ENCODE measurements at regions not wholly inside any gene's neighbourhood (a gene's known extent, or its start where the extent isn't known, plus 50 kb on each side); places are given as distances from the start of the nearest gene placed in this dataset.

DNA sequence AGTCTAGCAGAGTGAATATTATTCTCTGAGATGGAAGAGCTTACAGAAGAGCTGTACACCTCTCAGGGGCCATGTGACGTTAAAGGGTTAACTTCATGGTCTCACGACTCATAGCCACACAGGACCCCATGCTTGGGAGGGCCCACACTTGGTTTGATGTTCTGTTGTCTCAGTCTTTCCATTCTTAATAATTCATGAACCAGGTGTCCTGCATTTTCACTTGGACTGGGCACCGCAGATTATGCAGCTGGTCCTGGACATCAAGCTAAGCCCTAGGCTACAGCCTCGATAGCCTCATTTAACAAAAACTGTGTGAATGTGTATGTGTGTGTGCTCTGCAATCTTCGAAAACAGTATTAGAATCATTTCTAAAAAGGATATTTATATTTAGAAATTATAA lies 323.5 kb downstream of the PLK2 start:
- H3K36me3 Mint-ChIP-seq: no peaks in the 10 kb centered on the region
- peaks cover 0 to 6% (median 0%) of the 10 kb centered on the region in 5 donors for H3K27me3 Mint-ChIP-seq
- POLR2A ChIA-PET: no interaction called here
- no peak for DNase-seq
- H3K27ac Mint-ChIP-seq: no peak overlapping the region
- no peak overlapping the region for H3K4me3 Mint-ChIP-seq
- no peaks in the 10 kb centered on the region for H3K4me1 Mint-ChIP-seq
- no peak for ATAC-seq
- no peaks in the 10 kb centered on the region for H3K9me3 Mint-ChIP-seq

DNA sequence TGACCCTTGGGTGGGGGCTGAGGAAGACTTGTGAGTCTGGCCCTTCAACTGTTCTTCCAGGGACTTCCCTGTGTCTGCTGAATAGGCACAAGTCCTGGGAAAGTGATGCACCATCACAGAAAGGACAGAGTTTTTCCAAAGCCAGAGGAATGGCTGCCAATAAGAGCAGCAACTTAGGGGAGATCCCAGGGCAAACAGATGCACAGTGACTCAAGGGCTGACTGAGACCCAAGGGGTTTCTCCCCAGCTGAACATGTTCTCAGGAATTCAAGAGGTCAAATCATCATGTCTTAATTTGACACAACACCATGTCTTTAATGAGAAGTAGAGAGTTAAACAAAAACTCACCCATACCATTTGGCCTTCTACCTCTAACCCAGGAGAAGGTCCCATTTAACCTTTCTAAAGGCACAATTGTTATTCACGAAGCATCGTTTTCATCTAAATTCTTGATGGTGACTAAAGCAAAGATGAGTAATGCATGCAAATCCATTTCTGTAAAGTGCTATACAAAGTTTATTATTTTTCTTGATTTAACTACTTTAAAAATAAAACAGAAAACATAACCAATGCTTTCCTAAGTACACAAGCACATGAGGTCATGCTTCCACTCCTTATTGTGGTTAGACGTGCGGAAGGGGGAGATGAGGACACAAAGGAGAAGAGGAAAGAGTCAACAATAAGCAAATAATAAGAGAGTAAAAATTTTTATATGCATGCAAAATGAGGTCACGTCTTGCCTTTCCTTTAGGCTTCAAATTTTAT lies 324.1 kb downstream of the PLK2 start:
- no peak overlapping the region for H3K27ac Mint-ChIP-seq
- no peak for DNase-seq
- H3K4me1 Mint-ChIP-seq: no peaks in the 10 kb centered on the region
- H3K36me3 Mint-ChIP-seq: no peaks in the 10 kb centered on the region
- H3K4me3 Mint-ChIP-seq: no peak overlapping the region
- no peak for ATAC-seq
- POLR2A ChIA-PET: no interaction called here
- H3K27me3 Mint-ChIP-seq: peaks cover 0 to 6% (median 0%) of the 10 kb centered on the region in 5 donors
- no peaks in the 10 kb centered on the region for H3K9me3 Mint-ChIP-seq

DNA sequence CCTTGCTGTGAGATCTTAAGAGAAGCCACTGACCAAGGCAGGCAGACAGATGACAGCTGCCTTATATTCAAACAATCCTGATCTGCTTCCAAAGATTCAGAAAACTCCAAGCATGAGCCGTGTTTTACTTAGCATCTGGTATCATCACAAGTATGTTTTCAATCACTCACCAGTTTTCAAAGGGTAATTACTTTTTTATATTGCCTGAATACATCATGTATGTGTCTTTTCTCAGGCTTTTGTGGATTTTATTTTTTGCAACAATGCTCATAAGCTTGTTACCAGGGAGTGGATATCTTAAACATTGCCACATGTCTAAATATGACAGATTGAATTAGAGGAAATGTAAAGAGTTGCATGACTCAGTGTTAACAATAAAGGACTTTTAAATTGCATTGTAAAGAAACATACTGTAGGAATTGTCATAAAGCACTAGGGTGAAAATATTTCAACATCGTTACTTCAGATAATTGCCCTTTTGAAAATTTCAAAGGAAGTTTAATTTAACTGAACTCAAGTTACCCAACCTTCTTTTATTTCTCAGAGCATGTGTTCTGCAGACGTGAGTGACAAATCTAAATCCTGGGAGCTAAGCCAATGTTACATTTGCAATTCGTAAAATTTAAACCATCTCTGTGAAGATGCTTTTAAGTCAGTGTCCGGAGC lies 326.1 kb downstream of the PLK2 start:
- no peak for ATAC-seq
- Mint-ChIP-seq H3K4me1 (no peaks in the 10 kb centered on the region), H3K36me3 (no peaks in the 10 kb centered on the region), H3K27ac (no peak overlapping the region), H3K9me3 (no peaks in the 10 kb centered on the region), H3K4me3 (no peak overlapping the region), H3K27me3 (no peaks in the 10 kb centered on the region)
- no peak for DNase-seq
- POLR2A ChIA-PET: no interaction called here

DNA sequence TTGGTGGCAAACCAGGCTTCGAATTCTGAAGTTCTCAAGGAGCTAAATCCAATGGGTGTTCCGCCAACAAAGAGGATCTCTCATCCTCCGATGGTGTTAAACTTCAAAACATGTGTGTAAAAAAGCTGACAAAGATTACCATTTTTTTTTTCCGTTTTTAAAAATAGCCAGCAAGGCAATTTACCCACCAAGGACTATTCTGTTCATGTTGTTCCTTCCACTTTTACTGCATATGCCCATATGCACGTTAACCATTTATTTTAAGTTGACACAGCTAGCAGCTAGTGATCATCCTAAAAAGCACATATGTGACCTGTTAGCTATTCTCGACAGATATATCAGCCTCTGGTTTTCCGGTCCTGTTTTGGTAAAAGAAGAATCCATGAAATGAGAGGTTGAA lies 326.7 kb downstream of the PLK2 start:
- POLR2A ChIA-PET: no interaction called here
- Mint-ChIP-seq H3K9me3 (no peaks in the 10 kb centered on the region), H3K27me3 (no peaks in the 10 kb centered on the region), H3K36me3 (no peaks in the 10 kb centered on the region), H3K4me3 (no peak overlapping the region), H3K4me1 (no peaks in the 10 kb centered on the region), H3K27ac (no peak overlapping the region)
- ATAC-seq: no peak
- DNase-seq: no peak

DNA sequence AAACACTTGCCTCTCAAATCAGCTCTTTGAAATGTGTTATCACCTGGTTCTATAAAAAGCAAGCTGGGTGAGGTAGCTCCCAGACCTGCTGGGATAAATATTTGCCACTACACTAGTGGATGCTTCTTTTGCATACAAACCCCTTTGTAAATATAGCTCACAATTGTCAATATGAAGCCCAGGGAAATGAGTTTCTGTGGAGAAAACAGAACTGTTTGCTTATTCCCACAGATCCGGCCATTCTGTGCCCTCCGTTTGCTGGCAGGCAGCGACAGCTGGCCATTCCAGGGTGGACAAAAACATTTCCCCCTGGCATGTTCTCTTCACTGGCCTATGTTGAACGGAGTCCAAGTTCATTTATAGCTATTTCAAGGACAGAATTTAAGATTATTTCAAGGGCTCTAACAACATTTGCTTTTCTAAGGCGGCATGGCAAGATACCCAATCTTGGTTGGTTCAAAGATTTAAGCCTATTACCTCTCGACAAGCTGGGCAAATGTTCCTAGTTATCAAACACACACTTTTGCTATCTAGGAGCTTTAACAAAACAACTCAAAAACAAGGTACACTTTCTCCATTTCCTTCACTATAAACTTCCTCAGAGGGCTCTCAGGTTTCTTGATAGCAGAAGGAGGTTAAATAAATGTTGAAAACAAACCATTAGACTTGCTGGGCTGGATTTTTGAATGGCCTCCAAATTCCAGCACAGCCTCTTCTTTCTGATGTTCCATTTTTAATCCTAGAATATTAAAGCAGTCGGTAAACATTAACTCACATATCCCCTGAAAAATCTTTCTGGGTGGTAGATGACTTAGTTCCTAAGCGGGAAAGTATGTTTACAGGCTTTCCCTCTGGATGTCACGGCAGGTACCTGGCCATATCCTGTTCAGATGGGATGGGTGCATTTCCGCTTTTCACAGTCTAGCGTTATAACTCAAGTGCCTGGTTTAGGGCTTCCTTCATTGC lies 332.3 kb downstream of the PLK2 start:
- H3K27me3 Mint-ChIP-seq: no peaks in the 10 kb centered on the region
- no peak for ATAC-seq

DNA sequence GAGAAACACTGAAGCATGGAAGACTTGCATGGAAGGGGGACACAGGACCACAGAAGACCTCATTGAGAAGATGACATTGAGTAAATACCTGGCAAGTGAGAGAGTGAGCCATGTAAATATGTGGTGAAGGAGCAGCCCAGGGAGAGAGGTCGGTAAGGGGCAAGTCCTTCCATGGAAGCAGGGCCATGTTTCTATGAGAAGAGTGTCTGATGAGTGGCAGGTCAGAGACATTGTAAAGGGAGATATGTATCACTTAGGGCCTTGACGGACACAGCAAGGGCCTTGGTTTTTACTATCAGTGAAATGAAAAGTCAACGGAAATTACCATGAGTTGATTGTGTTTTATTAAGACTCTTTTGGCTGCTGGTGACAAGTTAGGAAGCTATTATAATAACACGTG lies 336.4 kb downstream of the PLK2 start:
- no peaks in the 10 kb centered on the region for H3K9me3 Mint-ChIP-seq
- POLR2A ChIA-PET: no interaction called here
- H3K4me3 Mint-ChIP-seq: no peak overlapping the region
- H3K4me1 Mint-ChIP-seq: no peaks in the 10 kb centered on the region
- H3K36me3 Mint-ChIP-seq: no peaks in the 10 kb centered on the region
- H3K27me3 Mint-ChIP-seq: peaks cover 0 to 2% (median 1%) of the 10 kb centered on the region in 5 donors
- no peak for ATAC-seq
- DNase-seq: no peak
- no peak overlapping the region for H3K27ac Mint-ChIP-seq

More for the DNA sequence above, 332.3 kb downstream of the PLK2 start:
- Mint-ChIP-seq H3K4me3 (no peak overlapping the region), H3K9me3 (no peaks in the 10 kb centered on the region), H3K36me3 (no peaks in the 10 kb centered on the region), H3K27ac (no peak overlapping the region), H3K4me1 (no peaks in the 10 kb centered on the region)
- POLR2A ChIA-PET: no interaction called here
- no peak for DNase-seq

DNA sequence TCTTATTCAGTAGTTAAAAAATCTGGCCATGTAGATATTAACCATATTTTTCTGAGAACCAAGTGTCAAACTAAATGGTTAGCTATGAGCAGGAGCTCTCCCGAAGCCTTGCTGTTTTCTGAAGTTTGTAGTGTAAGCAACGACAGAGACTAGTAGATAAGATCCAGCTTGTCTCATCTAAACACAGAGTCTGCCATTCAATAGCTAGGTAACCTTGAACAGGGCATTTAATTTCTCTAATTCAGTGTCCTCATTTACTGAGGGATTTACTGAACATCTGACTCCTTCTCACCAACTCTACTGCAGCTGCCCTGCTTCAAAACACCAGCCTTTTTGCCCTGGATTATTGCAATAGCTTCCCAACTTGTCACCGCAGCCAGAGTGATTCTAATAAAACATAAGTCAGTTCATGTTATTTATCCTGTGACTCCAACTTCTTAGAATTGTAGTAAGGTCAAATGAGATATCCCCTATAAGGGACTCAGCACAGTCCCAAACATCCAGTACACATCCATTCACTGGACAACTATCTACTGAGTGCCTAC lies 337.0 kb downstream of the PLK2 start:
- no peak for ATAC-seq
- no peak for DNase-seq
- POLR2A ChIA-PET: no interaction called here
- Mint-ChIP-seq H3K4me1 (no peaks in the 10 kb centered on the region), H3K27ac (no peak overlapping the region), H3K4me3 (no peak overlapping the region), H3K36me3 (no peaks in the 10 kb centered on the region), H3K9me3 (no peaks in the 10 kb centered on the region), H3K27me3 (peaks cover 0 to 7% (median 1%) of the 10 kb centered on the region in 5 donors)

DNA sequence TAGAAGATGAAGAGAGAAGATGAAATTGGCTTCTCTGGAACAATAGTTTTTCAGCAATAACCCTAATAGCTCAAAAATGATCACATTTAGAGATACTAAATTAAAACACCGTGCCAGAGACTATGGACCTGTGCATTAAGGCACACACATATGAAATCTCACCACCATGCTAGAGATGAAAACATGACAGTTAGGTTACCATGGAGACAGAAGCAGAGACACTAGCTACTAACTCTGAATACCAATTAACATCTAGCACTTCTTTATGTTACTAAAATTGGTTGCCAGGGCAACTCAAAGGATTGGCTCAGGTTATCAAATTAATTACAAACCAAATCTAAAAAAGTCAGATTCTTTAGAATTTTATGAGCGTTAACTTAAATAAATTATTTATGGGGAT lies 337.7 kb downstream of the PLK2 start:
- H3K36me3 Mint-ChIP-seq: no peaks in the 10 kb centered on the region
- POLR2A ChIA-PET: no interaction called here
- no peak overlapping the region for H3K27ac Mint-ChIP-seq
- peaks cover 0 to 7% (median 1%) of the 10 kb centered on the region in 5 donors for H3K27me3 Mint-ChIP-seq
- ATAC-seq: no peak
- no peak overlapping the region for H3K4me3 Mint-ChIP-seq
- H3K4me1 Mint-ChIP-seq: no peaks in the 10 kb centered on the region
- no peak for DNase-seq
- no peaks in the 10 kb centered on the region for H3K9me3 Mint-ChIP-seq

DNA sequence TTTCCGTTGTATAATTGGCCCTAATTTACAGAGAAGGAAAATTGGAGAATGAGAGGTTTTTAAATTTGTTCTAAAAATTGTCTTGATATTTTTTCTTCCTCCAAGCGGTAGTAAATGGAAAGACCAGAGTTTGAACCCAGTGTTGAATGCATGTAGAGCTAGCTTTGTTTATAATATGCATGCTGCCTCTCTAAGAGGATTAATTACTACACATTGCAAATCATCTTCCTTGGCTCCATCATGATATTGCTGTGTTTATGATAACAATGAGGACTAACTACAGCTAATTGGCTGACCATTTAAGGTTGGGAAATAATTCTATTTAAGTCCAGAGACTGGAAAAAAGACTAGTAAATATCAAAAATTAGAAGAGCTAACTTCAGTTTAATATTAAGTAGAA lies 338.5 kb downstream of the PLK2 start:
- DNase-seq (no peak), ATAC-seq (no peak)
- Mint-ChIP-seq H3K9me3 (no peaks in the 10 kb centered on the region), H3K4me3 (no peak overlapping the region), H3K4me1 (no peaks in the 10 kb centered on the region), H3K27me3 (peaks cover 0 to 7% (median 5%) of the 10 kb centered on the region in 5 donors), H3K27ac (no peak overlapping the region), H3K36me3 (no peaks in the 10 kb centered on the region)
- POLR2A ChIA-PET: no interaction called here

DNA sequence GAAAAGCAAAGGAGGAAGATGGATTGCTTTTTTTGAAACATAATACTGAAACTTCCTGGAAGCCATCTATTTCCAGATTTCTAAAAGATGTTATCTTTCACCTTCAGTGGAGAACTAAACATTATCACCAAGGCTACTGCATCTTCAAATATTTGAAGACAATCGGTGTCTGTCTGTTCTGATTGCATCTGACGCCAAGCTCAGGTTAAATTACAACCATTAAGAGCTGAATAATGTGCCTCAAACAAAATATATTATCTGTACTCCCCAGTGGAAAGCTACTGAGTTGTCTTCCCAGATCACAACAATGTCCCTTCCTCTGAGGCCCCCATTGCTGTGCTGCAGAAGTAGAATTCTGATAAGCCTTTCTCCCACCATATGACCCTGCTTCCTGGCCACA lies 342.3 kb downstream of the PLK2 start:
- Mint-ChIP-seq H3K27me3 (peaks cover 0 to 28% (median 5%) of the 10 kb centered on the region in 5 donors), H3K36me3 (no peaks in the 10 kb centered on the region), H3K27ac (no peak overlapping the region), H3K9me3 (no peaks in the 10 kb centered on the region), H3K4me1 (no peaks in the 10 kb centered on the region), H3K4me3 (no peak overlapping the region)
- no peak for DNase-seq
- ATAC-seq: no peak
- POLR2A ChIA-PET: no interaction called here

DNA sequence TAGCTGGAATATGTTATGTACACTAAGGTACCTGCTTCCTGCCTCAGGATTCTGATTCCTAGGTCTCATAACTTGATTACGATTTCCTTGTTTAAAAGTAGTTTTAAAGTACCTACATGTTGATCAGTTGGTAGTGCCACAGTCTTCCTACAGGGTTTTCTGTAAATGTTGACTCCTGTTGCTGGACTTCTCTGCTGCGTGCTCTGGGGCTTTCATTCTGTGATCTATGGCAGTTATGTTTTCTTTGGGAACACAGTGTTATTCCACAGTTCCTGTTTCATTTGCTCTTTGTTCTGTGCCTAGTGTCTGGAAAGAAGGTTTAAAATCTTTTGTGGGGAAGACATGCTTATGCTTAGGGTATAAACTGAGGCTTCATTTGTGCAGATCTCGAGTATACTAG lies 343.5 kb downstream of the PLK2 start:
- peaks cover 0 to 28% (median 5%) of the 10 kb centered on the region in 5 donors for H3K27me3 Mint-ChIP-seq
- no peaks in the 10 kb centered on the region for H3K9me3 Mint-ChIP-seq
- H3K4me3 Mint-ChIP-seq: no peak overlapping the region
- H3K27ac Mint-ChIP-seq: no peak overlapping the region
- H3K36me3 Mint-ChIP-seq: no peaks in the 10 kb centered on the region
- ATAC-seq (no peak), DNase-seq (no peak)
- no peaks in the 10 kb centered on the region for H3K4me1 Mint-ChIP-seq
- POLR2A ChIA-PET: no interaction called here

DNA sequence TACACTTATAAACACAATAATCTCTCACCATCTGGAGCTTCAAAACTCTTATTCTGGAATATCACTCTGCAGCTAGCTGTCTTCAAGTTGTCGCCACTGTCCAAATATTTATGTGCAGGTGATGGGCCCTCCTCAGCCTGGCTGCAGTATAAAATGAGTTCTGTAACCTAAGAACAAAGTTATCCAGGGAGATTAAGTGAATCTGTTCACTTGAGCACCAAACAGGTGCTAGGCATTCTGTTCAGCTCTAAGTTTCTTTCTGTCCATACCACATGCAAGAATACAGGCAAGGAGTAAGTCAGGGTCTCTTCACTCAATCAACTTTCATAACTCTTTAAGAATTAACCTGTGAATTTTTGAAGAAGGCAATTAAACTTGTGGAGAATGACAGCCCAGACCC lies 344.1 kb downstream of the PLK2 start:
- H3K4me3 Mint-ChIP-seq: no peak overlapping the region
- no peak overlapping the region for H3K27ac Mint-ChIP-seq
- no peaks in the 10 kb centered on the region for H3K36me3 Mint-ChIP-seq
- ATAC-seq: no peak
- peaks cover 0 to 28% (median 5%) of the 10 kb centered on the region in 5 donors for H3K27me3 Mint-ChIP-seq
- POLR2A ChIA-PET: no interaction called here
- no peaks in the 10 kb centered on the region for H3K9me3 Mint-ChIP-seq
- DNase-seq: no peak
- no peaks in the 10 kb centered on the region for H3K4me1 Mint-ChIP-seq

DNA sequence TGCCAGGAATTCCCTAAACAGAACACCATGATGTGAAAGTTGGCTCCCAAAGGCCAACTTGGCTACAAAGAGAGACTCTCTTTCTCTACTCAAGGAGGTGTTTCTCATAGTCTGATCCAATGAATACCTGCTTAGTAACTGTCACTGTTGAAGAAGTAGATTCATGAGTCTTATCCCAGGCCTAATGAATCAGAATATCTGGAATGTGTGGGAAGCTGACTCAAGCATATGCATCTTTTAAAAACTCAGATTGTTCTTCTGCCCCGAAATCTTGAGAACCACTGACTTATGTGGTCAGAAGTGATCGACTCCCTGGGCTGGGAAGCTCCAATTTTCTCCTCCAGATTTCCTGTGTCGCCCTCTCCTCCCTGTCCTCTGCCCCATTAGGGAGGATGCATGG lies 345.6 kb downstream of the PLK2 start:
- no peak overlapping the region for H3K4me3 Mint-ChIP-seq
- DNase-seq (no peak), ATAC-seq (no peak)
- H3K36me3 Mint-ChIP-seq: no peaks in the 10 kb centered on the region
- H3K27me3 Mint-ChIP-seq: peaks cover 0 to 28% (median 5%) of the 10 kb centered on the region in 5 donors
- no peaks in the 10 kb centered on the region for H3K4me1 Mint-ChIP-seq
- POLR2A ChIA-PET: no interaction called here
- H3K27ac Mint-ChIP-seq: no peak overlapping the region
- no peaks in the 10 kb centered on the region for H3K9me3 Mint-ChIP-seq

Data from naive thymus-derived CD8-positive, alpha-beta T cell (primary cell).